SK-N-MC (cell line): ENCODE measurements at regions not wholly inside any gene's neighbourhood (a gene's known extent, or its start where the extent isn't known, plus 50 kb on each side); places are given as distances from the start of the nearest gene placed in this dataset.

Source experiments
- EZH2 ChIP-seq: fragments of 200-600 bp; sonication (generic); IDR thresholded peaks from one replicate; pipeline ENCODE4 v1.6.1; 2017; ENCODE audit warnings: antibody characterized with exemption
- POLR2AphosphoS5 ChIP-seq: IDR thresholded peaks from 2 replicates; pipeline ENCODE4 v1.6.1; 2012; ENCODE audit warnings: mild to moderate bottlenecking, low read depth, low read length, borderline replicate concordance

- TF ChIP-seq EZH2 = no peak
- no peak for TF ChIP-seq POLR2AphosphoS5
These were observed 112.6 kb upstream of the IRX5 start for GRCh38 chr16:54817940-54818574.
